A172 (cell line): ENCODE measurements at regions not wholly inside any gene's neighbourhood (a gene's known extent, or its start where the extent isn't known, plus 50 kb on each side); places are given as distances from the start of the nearest gene placed in this dataset.

Source experiments
- DNase-seq: peaks from one replicate; pipeline ENCODE4 v3.0.0-alpha.2; 2015; ENCODE audit warnings: low spot score

DNA sequence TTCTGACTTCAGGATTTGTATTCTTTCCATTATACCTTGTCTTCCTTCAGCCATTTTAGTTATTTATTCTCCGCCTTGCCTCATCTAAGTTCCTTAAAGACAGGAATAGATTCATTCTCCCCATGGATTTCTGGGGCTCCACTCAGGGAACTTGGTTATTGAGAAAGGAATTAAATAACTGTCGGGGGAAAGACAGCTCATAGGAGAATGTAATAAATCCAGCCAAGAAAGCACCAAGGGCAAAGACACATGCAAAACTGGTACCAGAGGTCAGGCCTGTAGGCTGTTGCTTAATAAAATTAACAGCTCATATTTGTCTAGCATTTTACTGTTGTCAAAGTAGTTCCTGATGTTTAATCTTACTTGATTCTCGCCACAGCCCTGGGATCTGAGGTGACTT lies 357.2 kb downstream of the TMEM38B start:
- no peak for DNase-seq

DNA sequence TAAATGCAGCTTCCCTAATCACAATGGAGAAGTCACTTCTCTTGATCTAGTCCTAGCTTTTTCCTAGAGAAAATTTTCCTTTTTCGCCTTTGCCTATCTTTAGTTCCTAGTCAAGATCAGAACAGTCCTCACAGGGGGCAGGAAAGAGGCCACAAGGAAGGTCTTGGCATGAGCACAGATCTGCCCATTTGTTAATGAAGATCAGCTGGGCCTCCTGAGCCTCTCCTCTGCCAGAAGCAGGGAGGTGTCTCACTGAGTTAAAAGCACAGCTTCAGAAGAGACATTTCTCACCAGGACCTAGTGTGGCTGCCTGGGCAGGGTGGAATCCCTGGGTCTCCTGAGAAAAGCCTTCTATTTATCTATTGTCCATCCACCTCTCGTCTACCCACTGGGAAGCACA lies 357.8 kb downstream of the TMEM38B start:
- DNase-seq = no peak

DNA sequence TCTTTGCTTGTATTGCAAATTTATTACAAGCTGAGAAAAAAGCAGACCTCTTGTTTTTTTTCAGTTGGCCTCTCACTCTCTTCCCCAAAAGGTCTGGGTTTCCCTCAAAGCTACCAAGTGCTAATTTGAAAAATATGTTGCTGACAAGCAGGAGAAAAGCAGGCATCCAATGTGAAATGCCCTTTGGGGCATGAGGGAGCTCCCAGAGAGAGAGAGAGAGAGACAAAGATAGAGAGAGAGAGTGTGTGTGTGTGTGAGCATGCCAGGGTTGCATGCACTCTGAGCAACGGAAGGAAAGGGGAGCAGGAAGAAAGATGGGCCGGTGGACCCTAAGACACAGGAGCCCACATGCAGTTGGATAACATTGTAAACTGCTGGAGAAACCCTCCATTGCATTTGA lies 358.4 kb downstream of the TMEM38B start:
- DNase-seq = no peak

DNA sequence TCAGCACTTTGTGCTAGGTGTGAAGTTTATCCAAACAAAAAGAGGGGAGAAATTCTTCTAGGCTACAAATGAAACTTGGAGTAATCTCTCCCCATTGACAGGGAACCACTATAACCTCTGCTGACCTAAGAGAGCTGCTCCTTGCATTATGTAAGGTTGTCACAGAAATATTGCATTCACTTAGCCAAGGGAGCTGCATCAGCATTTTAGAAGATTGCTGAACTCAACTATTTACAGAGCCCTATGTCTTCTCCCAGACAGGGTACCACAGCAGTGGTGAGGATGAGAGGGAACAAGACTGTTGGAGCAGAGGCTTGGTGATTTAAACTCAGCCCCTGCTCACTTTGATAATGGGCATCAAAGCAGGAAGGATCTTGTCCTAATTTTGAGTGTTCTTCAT lies 362.0 kb downstream of the TMEM38B start:
- no peak for DNase-seq

DNA sequence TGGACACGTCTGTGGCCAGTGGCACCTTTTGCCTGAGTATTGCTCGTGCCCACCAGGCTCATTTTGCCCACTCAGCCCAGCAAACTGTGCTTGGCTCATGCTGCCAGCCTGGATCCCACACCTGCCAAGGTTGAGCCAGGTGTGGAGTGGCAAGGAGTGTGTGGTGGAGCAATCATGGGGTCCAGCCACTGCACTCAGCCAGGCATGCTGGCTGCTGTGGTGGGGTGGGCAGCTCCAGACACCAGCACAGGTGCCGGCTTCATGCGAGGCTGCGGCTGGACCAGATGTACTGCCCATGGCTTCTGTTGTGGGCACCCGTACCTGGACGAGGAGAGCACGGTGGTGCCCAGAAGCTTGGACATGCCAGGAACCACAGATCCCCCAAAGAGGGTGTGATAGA lies 364.1 kb downstream of the TMEM38B start:
- no peak for DNase-seq

DNA sequence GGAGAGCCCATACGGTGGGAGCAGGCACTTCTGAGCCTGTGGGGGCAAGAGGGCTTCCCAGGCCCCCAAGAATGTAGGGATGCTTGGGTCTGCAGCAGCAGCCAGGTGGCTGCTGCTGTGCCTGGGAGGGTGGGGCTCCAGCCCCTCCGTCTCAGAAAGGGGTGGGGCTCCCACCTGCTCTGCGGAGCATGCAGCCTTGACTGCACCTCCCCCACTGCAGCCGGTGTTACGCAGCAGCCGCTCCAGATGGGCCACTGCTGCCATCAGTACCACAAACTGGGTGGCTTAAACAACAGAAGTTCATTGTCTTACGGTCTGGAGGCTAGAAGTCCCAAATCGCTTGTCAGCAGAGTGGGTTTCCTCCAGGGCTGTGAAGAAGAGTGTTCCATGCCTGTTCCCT lies 365.5 kb downstream of the TMEM38B start:
- DNase-seq = no peak

DNA sequence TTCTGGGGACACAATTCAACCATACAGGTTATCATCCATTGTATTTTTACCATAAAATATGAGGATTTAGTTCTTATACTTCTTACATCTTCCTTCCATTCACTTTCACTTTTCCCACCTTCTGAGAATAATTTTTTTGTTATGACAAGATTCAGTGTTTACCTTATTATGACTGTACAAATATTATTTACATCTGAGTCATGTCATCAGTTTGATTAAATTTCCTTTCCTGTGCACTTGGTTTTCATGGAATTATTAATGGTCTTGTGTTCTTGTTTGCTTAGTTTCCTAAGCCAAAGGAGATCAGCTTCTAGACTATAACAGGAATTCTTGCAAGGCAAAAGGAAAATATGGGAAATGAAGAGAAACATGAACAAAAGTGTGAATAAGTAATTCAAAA lies 366.5 kb downstream of the TMEM38B start:
- DNase-seq = no peak

DNA sequence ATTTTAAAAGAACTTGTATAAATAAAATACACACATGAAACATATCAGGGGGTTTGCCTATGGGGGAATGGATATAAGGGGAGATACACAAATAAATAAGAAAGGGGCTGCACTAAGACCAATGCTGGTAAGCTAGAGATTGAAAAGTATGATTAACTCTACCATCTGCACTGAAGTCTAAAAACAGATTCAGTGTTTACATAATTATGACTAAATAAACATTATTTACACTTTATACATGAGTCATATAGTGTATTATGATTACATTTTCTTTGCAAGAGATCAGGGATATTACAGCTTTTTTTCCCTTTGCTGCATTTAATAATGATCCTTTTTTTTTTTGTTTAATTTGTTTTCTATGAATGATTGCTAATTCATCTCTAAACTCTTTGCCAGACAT lies 367.9 kb downstream of the TMEM38B start:
- no peak for DNase-seq

DNA sequence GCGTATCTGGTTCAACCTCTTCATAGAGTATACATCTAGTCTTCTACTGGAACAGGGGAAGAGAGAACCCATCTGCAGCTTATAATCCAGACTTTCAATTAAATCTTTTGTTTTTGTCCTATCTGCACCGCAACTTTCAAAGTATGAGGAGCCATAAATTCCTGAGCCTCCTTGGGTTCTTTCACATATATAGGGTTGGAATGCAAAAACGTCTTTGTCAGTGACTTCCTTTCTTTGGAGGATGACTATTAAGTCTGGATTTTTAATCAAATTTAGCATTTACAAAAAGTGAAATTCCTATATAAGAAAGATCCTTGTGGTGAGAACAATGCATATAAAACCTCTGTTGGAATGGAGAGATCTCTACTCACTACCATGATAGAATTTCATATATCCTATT lies 370.8 kb downstream of the TMEM38B start:
- no peak for DNase-seq

DNA sequence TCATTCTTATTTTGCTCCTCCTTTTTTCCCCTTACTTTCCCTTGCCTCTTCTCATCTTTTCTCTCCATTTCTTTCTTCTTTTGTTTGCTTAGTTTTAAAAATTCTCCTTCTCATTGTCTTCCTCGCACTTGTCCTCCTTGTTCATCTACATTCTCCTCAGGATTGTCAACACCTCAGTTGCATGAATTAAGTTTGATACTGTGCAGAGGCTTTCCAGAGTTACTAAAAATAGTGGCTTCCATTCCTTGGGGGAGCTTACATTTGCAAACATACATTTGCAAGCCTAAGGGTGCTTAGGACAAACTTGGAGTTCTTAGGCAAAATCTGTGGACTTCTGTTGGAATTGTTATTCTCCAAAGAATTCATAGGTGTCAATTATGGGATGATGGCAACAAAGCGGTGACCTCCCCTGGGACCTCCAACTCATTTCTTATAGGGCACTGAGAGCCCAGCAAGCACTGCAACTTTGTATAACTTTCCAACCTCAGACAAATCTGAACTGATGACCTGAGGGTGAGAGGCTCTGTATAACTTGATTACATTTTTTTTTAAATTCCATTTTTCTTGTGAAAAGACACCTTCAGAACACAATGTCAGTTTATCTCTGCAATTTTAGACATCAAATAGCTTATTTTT lies 371.4 kb downstream of the TMEM38B start:
- DNase-seq = no peak

DNA sequence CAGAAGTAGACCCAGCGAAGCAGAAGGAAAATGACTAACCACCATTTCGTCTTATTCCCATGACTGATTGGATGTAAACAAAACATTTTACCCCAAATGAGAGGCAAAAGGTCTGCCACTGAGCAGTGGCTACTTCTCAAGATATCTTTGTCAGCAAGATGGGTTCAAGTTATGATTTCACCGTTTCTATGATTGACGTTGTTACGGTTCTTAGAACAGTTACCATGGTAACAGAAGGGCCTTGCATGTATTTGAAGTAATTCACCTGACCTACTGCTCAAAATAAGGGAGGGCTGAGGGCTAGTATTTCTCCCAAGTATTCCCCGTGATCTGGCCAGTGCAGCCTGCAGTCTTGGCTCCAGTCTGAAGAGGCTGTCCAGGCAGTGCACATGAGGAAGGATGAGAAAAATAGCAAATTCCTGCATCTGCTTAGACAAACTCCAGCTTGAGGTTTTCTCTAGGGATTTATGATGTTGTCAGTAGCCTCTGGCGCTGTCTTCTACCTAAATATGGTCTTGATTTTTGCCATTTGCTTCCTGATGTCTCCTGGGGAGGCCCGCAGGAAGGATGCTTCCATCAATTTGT lies 372.7 kb downstream of the TMEM38B start:
- DNase-seq = no peak

DNA sequence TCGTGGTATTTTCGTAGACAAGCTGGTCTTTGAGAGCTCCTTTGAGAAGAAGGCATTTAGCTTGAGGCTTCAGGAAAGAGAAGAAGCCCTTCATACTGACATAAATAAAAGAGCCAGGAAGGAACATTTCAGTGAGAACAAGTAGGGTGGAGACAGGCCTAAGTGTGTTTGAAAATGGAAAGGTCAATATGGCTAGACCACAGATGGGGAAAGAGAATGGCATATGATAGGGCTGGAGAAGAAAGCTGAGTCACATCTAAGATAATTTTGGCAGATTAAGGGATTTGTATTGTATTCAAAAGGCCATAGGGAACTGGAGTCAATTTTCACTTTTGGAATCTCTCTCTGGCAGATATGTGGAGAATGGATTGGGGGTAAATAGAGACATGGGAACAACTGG lies 374.9 kb downstream of the TMEM38B start:
- DNase-seq = no peak

DNA sequence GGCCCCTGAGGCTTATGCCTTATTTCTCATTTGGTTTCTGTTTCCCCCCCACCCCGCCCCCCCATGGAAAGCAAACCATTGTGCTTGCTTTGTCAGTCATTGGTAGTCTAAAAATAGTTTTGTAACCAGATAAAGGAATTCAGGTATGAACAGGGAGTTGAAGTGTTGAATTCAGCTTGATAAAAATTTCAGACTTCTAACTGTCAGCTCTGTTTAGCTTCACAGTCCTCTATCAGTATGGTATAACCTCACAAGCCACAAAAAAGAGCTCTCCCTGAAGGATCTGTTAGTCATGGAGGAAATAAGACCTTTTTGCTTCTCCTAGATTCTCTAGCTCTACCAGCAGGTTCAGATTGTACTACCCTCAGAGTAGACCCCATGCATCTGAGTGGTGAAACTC lies 378.1 kb downstream of the TMEM38B start:
- no peak for DNase-seq

DNA sequence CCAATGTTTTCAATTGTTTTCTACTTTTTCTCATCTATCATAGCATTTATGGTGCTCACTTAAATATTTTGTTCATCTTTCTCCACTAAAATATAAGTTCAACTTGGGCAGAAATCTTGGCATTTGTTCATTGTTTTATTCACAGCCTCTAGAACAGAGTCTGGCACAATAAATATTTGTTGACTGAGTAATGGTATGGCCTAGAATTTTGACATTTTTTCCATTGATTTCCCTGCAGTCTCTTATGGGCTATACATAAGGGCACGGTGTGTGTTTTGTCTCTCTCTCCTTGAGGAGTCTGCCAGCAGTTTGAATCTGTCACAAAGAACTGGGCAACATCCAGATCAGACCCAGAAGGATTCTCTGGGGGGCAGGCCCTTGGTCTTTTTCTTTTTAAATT lies 379.7 kb downstream of the TMEM38B start:
- no peak for DNase-seq

DNA sequence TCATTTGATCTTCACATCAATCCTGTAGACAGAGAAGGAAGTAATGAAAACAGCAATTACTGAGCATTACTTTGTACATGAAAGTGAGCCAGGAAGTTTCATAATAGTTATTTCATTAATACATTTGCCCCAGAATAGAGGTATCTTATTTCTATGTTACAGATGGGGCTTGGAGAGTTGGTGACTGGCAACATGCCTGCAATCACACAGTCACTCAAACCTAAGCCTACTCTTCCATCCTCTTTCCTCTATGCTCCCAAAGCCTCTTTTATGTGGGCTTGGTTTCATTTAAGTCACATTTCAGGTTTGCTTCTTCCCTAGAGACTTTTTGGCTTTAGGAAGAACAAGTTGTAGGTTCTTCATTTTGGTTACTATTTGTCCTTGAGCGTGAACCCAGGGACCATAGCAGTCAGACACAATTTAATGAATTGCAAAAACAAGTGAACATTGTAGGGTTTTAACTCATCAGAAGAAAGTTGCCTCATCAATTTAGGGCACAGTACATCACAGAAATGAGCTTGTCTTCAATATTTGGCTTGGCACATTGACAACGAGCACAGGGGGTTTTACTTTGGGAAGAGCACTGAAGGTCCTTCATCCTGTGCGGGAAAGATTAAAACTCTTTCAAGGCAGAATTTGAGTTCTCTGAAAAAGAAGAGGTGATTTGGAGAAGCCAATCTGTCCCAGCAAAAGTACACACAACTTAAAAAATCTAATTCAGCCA lies 381.1 kb downstream of the TMEM38B start:
- no peak for DNase-seq

DNA sequence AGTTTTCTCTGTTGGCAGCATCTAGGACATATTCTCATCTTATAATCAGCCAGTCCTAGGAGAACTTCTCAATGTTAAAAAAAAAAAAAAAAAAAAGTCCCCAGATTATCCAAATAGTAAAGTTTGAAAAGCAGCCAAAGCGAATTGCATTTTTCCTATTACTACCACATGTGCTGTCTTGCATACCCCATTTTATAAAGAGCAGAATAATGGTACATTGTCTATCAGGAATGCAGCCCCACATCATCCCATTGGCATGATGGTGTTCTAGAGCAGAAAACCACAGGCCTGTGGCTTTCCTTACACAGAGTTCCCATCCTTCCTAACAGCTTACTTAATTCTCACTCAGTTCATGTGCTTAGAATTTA lies 381.6 kb downstream of the TMEM38B start:
- peak; percentile 10 for DNase-seq

DNA sequence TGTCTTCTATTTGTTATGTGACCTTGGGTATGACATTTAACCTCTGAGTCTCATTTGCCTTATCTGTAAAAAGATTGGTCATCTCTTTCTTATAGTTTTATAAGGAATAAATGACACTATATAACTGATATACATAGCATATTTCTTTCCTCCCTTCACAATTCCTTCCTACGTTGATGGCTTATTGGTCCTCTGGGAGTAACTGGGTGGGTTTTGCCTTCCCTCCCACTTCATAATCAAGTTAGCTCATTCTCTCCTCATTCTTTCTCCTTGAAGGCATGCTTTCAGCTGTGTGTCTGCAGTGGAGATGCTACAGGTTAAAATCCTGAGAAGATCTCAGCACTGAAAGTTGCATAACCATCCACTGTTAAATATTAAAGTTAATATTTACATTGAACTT lies 382.4 kb downstream of the TMEM38B start:
- no peak for DNase-seq

DNA sequence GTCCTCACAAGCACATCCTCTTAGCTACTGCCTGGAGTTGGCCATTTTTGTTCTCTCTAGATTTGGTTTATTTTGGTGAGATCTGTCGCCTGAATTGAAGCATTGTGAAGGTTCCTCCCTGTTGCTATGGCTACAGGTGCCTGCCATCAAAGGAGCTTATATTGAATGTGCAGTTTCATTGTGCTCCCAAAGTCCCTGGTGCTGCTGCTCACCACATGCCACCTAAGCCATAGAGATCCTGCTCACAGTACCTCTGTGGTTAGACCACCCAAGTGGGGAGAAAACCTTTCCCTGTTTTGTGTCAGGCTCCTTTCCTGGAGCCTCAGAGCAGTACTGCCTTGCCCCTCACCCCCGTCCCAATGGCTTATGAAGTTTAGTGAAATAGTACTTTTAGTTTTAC lies 383.4 kb downstream of the TMEM38B start:
- no peak for DNase-seq

DNA sequence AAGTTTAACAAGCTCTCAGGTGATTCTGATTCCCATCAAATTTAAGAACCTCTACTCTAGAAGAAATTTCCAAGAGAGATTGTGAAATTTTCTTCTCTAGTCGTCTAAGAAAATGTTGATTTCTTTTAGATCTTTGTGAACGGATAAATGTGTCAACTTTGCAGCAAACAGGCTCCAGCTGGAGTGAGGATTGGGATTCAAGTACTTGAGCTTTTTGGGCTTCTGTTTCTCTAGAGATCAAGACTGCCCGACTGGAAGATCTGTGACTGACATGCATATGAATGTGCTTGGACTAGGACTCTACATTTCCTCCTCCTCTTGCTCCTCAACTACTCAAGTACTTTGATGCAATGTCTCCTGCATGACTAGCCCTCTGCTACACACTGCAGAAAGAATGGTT lies 388.3 kb downstream of the TMEM38B start:
- DNase-seq = no peak

DNA sequence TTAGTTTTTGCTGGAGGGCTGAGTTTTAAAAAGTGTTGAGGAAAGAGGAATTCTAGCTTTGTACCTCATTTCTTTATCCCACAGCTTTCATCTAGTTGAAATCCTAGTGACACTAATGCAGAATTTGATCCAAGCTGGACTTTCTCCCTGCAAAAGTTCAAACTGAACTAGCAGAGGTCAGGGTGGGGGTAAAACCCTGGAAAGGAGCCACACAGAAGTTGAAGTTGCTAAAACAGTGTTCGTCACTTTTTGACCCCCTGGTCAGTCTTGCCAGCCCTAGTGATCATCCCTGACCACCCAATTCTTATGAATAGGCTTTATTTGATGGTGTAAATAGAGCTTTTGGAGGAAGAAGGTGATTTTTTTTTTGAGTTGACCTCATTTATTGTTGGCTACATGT lies 390.4 kb downstream of the TMEM38B start:
- DNase-seq = no peak

DNA sequence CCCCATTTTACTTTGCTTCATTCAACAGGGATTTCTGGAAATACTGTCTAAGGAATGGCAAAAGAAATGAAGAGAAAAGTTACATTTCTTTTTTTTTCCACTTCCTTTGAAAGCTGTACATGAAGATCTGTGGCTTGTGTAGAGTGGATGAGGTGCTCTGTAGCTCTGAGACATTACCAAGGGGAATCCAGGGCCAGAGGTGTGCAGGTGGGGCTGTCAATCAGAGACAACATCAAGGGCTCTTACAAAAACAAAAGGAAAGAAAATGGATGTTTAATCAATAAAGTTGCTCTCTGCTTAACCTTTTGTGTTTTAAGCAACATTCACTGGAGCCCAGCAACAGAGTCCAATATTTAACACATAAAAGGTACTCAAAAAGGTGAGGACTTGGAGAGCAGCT lies 391.1 kb downstream of the TMEM38B start:
- no peak for DNase-seq

DNA sequence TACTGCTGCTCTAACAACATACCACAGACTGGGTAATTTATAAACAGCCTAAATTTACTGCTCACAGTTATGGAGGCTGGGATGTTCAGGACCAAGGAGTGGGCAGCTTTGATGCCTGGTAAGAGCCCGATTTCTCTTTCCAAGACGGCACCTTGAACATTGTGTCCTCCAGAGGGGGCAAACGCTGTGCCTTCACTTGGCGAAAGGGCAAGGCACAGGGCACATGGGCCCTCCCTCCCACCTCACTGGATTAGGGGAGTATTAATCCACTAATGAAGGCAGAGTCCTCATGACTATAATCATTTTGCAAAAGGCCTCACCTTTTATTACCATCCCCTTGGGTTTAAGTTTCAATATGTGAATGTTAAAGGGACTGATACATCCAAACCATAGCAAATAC lies 397.7 kb downstream of the TMEM38B start:
- DNase-seq = no peak

DNA sequence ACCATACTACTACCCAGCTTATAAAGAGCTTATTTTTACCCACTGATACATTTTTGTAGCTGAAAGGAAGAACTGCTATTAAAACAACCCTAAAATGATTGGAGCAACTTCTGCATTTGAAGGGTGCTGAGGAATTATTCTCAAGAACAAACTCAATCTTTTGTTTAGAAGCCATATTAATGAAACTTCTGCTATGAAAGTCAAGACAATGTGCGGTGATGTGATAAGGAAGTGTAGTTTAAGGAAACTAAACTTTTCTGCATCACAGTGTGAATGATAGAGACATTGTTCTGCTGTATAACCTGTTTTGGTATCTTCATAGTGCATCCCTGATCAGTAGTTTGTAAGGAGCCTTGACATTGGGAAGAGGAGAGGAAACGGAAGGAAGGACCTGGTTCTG lies 408.5 kb downstream of the TMEM38B start:
- DNase-seq = no peak

DNA sequence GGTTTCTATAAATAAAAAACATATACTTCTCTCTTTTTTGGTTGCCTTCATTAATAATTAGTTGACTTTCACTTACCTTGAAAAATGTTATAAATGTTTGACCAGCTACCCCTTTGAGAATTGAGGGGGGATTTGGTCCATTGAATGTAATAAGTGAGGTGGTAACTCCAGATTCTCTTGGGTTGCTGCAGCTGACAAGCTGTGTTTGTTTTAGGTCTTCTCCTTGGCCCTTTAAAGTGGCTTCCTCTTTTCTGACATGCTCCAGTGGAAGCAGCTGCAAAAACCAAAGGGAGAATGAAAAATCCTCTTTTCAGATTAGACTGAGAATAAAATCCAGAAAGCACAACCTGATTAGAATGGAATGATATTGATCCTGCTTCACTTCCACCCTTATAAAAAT lies 410.5 kb downstream of the TMEM38B start:
- no peak for DNase-seq
